ENCODE measurements at regions not wholly inside any gene's neighbourhood (a gene's known extent, or its start where the extent isn't known, plus 50 kb on each side); places are given as distances from the start of the nearest gene placed in this dataset.

DNA sequence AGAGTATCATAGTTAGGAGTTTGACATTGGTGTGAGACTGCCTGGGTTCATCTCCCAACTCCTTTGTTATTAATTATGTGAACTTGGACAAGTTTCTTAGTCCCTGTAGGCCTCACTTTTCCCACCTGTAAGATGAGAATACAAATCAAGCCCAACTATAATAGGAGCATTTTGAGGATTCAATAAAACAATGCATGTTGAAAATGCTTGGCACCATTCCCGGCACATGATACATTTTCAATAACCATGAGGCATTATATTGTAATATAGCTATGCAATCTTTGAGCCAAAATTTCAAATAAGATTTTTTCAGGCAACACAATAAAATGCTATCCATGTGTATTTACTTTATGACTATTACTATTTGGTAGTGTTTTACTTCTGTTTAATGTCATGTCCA, 229.0 kb upstream of the SP4 start:
- Histone ChIP-seq H4K20me1 (ENCODE audit: insufficient read depth, low read length) (no peaks in the 10 kb centered on the region), H2AK5ac (ENCODE audit: low read depth, low read length) (no peak overlapping the region), H3K4me2 (ENCODE audit: low read depth, low read length) (no peak overlapping the region), H3K4ac (ENCODE audit: low read depth, low read length) (no peak overlapping the region), H2BK5ac (ENCODE audit: low read depth, low read length, poor library complexity, severe bottlenecking) (no peak overlapping the region), H2BK120ac (ENCODE audit: low read depth, low read length) (no peak overlapping the region), H4K91ac (ENCODE audit: insufficient read depth, low read depth, low read length) (no peak overlapping the region), H3K9me3 (ENCODE audit: control insufficient read depth, insufficient read depth, low read length) (peaks cover 10% of the 10 kb centered on the region), H2BK20ac (ENCODE audit: low read depth, low read length) (no peak overlapping the region), H3K9me1 (ENCODE audit: insufficient read depth, low read length) (no peaks in the 10 kb centered on the region), H3K27ac (ENCODE audit: insufficient read depth, low read length) (no peak overlapping the region), H3K14ac (replicated peaks; ENCODE audit: low read depth, low read length) (no peak overlapping the region), H3K18ac (ENCODE audit: low read depth, low read length) (no peak overlapping the region), H2AK9ac (replicated peaks; ENCODE audit: low read depth, low read length, poor library complexity) (no peak overlapping the region), H4K8ac (ENCODE audit: low read depth in 2 of 2, low read length in 2 of 2) (no peak overlapping the region), H3K56ac (ENCODE audit: extremely low read depth, insufficient read depth, low read length) (no peak overlapping the region), H3K23ac (ENCODE audit: low read depth, low read length) (no peak overlapping the region), H3K4me1 (ENCODE audit: control insufficient read depth, insufficient read depth, low read length) (no peaks in the 10 kb centered on the region), H3K9ac (ENCODE audit: low read depth, low read length) (no peak overlapping the region), H3K36me3 (ENCODE audit: control insufficient read depth, insufficient read depth, low read length) (no peaks in the 10 kb centered on the region), H2AFZ (replicated peaks; ENCODE audit: low read length, poor library complexity) (no peak overlapping the region), H3K27me3 (ENCODE audit: control insufficient read depth, insufficient read depth, low read length) (no peaks in the 10 kb centered on the region), H3K79me1 (ENCODE audit: low read depth in 1 of 2, low read length in 2 of 2) (no peaks in the 10 kb centered on the region), H3K4me3 (ENCODE audit: insufficient read depth, low read depth, low read length) (no peak overlapping the region), H2BK15ac (ENCODE audit: low read depth, low read length) (no peak overlapping the region), H4K5ac (ENCODE audit: low read depth, low read length) (no peak overlapping the region)
- ATAC-seq (ENCODE audit: low read depth) (no peak), DNase-seq (no peak)
- in situ Hi-C loops (cut with MboI; ENCODE audit: low sequenced_read_pairs) (no loop called here), intact Hi-C loops (cut with micrococcal nuclease) (no loop called here), dilution Hi-C loops (cut with HindIII; ENCODE audit: low sequenced_read_pairs, unreplicated experiment) (no loop called here)
- TF ChIP-seq USF2 (IDR thresholded peaks at IDR 0.05; ENCODE audit: low read depth, low read length): no peak
- TF ChIP-seq RCOR1 (IDR thresholded peaks at IDR 0.05; ENCODE audit: insufficient replicate concordance, low read length): no peak
- CTCF ChIA-PET: no interaction called here
- no CpG with 5 or more reads among the region's 1 CpG for WGBS, 2 experiments (ENCODE audit: extremely low coverage in 2 of 2, insufficient read length in 1 of 2)
- BruUV-seq (replicated peaks): no TSS peak
- POLR2A ChIA-PET (ENCODE audit: unreplicated experiment): no interaction called here
